IMR-90 (cell line): ENCODE measurements at regions not wholly inside any gene's neighbourhood (a gene's known extent, or its start where the extent isn't known, plus 50 kb on each side); places are given as distances from the start of the nearest gene placed in this dataset.

ENCODE experiments used
- ATAC-seq: fragments of 200-7000 bp; cut with Tn5 transposase; 2 replicates; pipeline ENCODE4 v1.9.1; 2020; ENCODE audit warnings: low read depth, mild to moderate bottlenecking, moderate library complexity
- BruUV-seq: library from RNA; stranded (reverse); fragments of 400-500 nt; replicated peaks from 2 replicates; lab custom pipeline; 2021; lab: Mats Ljungman, UMichigan
- CTCF ChIA-PET: fragments of 300-600 bp; formaldehyde crosslinking; extraction: SDS; loops from one replicate; lab custom pipeline; 2021; ENCODE audit warnings: antibody characterized with exemption; lab: Yijun Ruan, JAX
- POLR2A ChIA-PET: fragments of 300-600 bp; sonication (Branson Sonifier 250); formaldehyde crosslinking; loops from one replicate; lab custom pipeline; 2022; ENCODE audit warnings: antibody characterized with exemption; ENCODE audit not compliant: unreplicated experiment; lab: Charles Lee
- DNase-seq: peaks from one replicate; pipeline ENCODE4 v3.0.0; 2013
- H2AFZ ChIP-seq: replicated peaks from 2 replicates; pipeline ENCODE3; 2013; ENCODE audit warnings: low read length, mild to moderate bottlenecking; ENCODE audit not compliant: poor library complexity
- H2AK5ac ChIP-seq: 2 replicates; pipeline ENCODE4 v1.6.1; 2013; ENCODE audit warnings: low read depth, low read length, inconsistent platforms
- H2AK9ac ChIP-seq: replicated peaks from 2 replicates; pipeline ENCODE3; 2013; ENCODE audit warnings: mild to moderate bottlenecking, low read depth, low read length, moderate library complexity; ENCODE audit not compliant: poor library complexity
- H2BK120ac ChIP-seq: 2 replicates; pipeline ENCODE4 v1.6.1; 2013; ENCODE audit warnings: low read depth, low read length, inconsistent platforms
- H2BK15ac ChIP-seq: 3 replicates; pipeline ENCODE4 v1.6.1; 2013; ENCODE audit warnings: low read depth, low read length, inconsistent platforms
- H2BK20ac ChIP-seq: 2 replicates; pipeline ENCODE4 v1.6.1; 2013; ENCODE audit warnings: low read depth, mild to moderate bottlenecking, inconsistent platforms, low read length, moderate library complexity
- H2BK5ac ChIP-seq: 2 replicates; pipeline ENCODE4 v1.6.1; 2013; ENCODE audit warnings: mild to moderate bottlenecking, low read depth, low read length, inconsistent platforms; ENCODE audit not compliant: poor library complexity, severe bottlenecking
- H3K14ac ChIP-seq: replicated peaks from 2 replicates; pipeline ENCODE4 v1.6.1; 2013; ENCODE audit warnings: low read depth, low read length, inconsistent platforms
- H3K18ac ChIP-seq: 2 replicates; pipeline ENCODE4 v1.6.1; 2013; ENCODE audit warnings: low read depth, low read length, control low read depth
- H3K23ac ChIP-seq: 2 replicates; pipeline ENCODE4 v1.6.1; 2013; ENCODE audit warnings: low read depth, low read length, inconsistent platforms
- H3K27ac ChIP-seq: 2 replicates; pipeline ENCODE4 v1.5.1; 2013; ENCODE audit warnings: mild to moderate bottlenecking, control low read depth, low read length; ENCODE audit not compliant: insufficient read depth
- H3K27me3 ChIP-seq: 2 replicates; pipeline ENCODE4 v1.6.1; 2013; ENCODE audit warnings: low read length; ENCODE audit not compliant: control insufficient read depth, insufficient read depth
- H3K36me3 ChIP-seq: 2 replicates; pipeline ENCODE4 v1.6.1; 2013; ENCODE audit warnings: low read length, mixed read lengths; ENCODE audit not compliant: control insufficient read depth, insufficient read depth
- H3K4ac ChIP-seq: 2 replicates; pipeline ENCODE4 v1.6.1; 2013; ENCODE audit warnings: low read depth, low read length, inconsistent platforms
- H3K4me1 ChIP-seq: 2 replicates; pipeline ENCODE4 v1.6.1; 2013; ENCODE audit warnings: low read length, mixed read lengths; ENCODE audit not compliant: control insufficient read depth, insufficient read depth
- H3K4me2 ChIP-seq: 2 replicates; pipeline ENCODE4 v1.6.1; 2013; ENCODE audit warnings: low read depth, mild to moderate bottlenecking, control low read depth, low read length, moderate library complexity
- H3K4me3 ChIP-seq: 2 replicates; pipeline ENCODE4 v1.5.1; 2013; ENCODE audit warnings: low read depth, mild to moderate bottlenecking, control low read depth, low read length, moderate library complexity; ENCODE audit not compliant: insufficient read depth
- H3K56ac ChIP-seq: 2 replicates; pipeline ENCODE4 v1.6.1; 2013; ENCODE audit warnings: low read length, inconsistent platforms; ENCODE audit not compliant: insufficient read depth; ENCODE audit errors: extremely low read depth
- H3K79me1 ChIP-seq, 2 experiments: 2 replicates each; pipeline ENCODE4 v1.6.1; 2013; ENCODE audit warnings: low read length in 2 of 2, inconsistent platforms in 1 of 2, low read depth in 1 of 2
- H3K9ac ChIP-seq: 2 replicates; pipeline ENCODE4 v1.6.1; 2013; ENCODE audit warnings: low read depth, low read length, control low read depth
- H3K9me1 ChIP-seq: 2 replicates; pipeline ENCODE4 v1.6.1; 2013; ENCODE audit warnings: low read length, inconsistent platforms; ENCODE audit not compliant: insufficient read depth
- H3K9me3 ChIP-seq: 2 replicates; pipeline ENCODE4 v1.6.1; 2013; ENCODE audit warnings: low read length; ENCODE audit not compliant: control insufficient read depth, insufficient read depth
- H4K20me1 ChIP-seq: 2 replicates; pipeline ENCODE4 v1.6.1; 2013; ENCODE audit warnings: low read length, inconsistent platforms; ENCODE audit not compliant: insufficient read depth
- H4K5ac ChIP-seq: 2 replicates; pipeline ENCODE4 v1.6.1; 2013; ENCODE audit warnings: mild to moderate bottlenecking, low read depth, low read length, control low read depth
- H4K8ac ChIP-seq, 2 experiments: 2 replicates each; pipeline ENCODE4 v1.6.1; 2013; ENCODE audit warnings: low read depth in 2 of 2, low read length in 2 of 2, control low read depth in 1 of 2, inconsistent platforms in 1 of 2
- H4K91ac ChIP-seq: 2 replicates; pipeline ENCODE4 v1.6.1; 2013; ENCODE audit warnings: low read depth, low read length, inconsistent platforms; ENCODE audit not compliant: insufficient read depth
- CTCF ChIP-seq: conservative IDR thresholded peaks from 2 replicates; pipeline ENCODE4 v1.5.1; 2012; ENCODE audit warnings: mild to moderate bottlenecking, low read depth, low read length, improper control_type of control experiment
- RAD21 ChIP-seq: IDR thresholded peaks from 2 replicates; pipeline ENCODE4 v1.6.1; 2012; ENCODE audit warnings: low read length, improper control_type of control experiment
- RCOR1 ChIP-seq: IDR thresholded peaks from 2 replicates; pipeline ENCODE4 v1.6.1; 2012; ENCODE audit warnings: mild to moderate bottlenecking, low read length, improper control_type of control experiment; ENCODE audit not compliant: insufficient replicate concordance
- RFX5 ChIP-seq: IDR thresholded peaks from 2 replicates; pipeline ENCODE4 v1.8.0; 2012; ENCODE audit warnings: low read depth, mild to moderate bottlenecking, low read length, moderate library complexity
- WGBS, 2 experiments: methylation state at CpG; one replicate each; pipeline versions ENCODE4 v1.1.5 to v1.1.7; 2013; ENCODE audit warnings: missing lambda C conversion rate in 2 of 2; ENCODE audit not compliant: insufficient read length in 1 of 2; ENCODE audit errors: extremely low coverage in 2 of 2; 5-methylcytosine and 5-hydroxymethylcytosine counted together
- dilution Hi-C: fragments of 300-500 bp; cut with HindIII; formaldehyde crosslinking; loops from one replicate; pipeline ENCODE4 v1.14.3; 2018; ENCODE audit warnings: low sequenced_read_pairs; ENCODE audit not compliant: unreplicated experiment
- in situ Hi-C: fragments of 300-500 bp; cut with MboI; formaldehyde crosslinking; loops from 3 replicates; pipeline ENCODE4 v1.14.3; 2019; ENCODE audit warnings: low sequenced_read_pairs, inconsistent platforms, mixed read lengths
- intact Hi-C: fragments of 100-400 bp; cut with micrococcal nuclease; formaldehyde crosslinking; loops from 2 replicates; pipeline ENCODE4 v1.10.0; 2022

- H3K4me3 ChIP-seq = no peak overlapping the region
- no peaks in the 10 kb centered on the region for H3K9me1 ChIP-seq
- CTCF ChIA-PET = no interaction called here
- H3K56ac ChIP-seq = no peak overlapping the region
- POLR2A ChIA-PET = no interaction called here
- no peak overlapping the region for H4K91ac ChIP-seq
- H3K4me2 ChIP-seq = no peak overlapping the region
- no peaks in the 10 kb centered on the region for H4K20me1 ChIP-seq
- no peak overlapping the region for H2AK9ac ChIP-seq
- no peak overlapping the region for H3K18ac ChIP-seq
- H3K36me3 ChIP-seq = no peaks in the 10 kb centered on the region
- WGBS, 2 experiments = 23% methylated on average over 6 of the region's 11 CpGs; no CpG with 5 or more reads in 1 of the 2 experiments
- TF ChIP-seq CTCF (no peak), RCOR1 (no peak), RAD21 (no peak), RFX5 (no peak)
- H4K5ac ChIP-seq = no peak overlapping the region
- intact Hi-C loops (no loop called here), dilution Hi-C loops (no loop called here), in situ Hi-C loops (no loop called here)
- H2AK5ac ChIP-seq = no peak overlapping the region
- no peak overlapping the region for H3K14ac ChIP-seq
- H2BK15ac ChIP-seq = no peak overlapping the region
- no peak overlapping the region for H3K27ac ChIP-seq
- no peak overlapping the region for H3K4ac ChIP-seq
- H3K79me1 ChIP-seq = no peaks in the 10 kb centered on the region
- peaks cover 29% of the 10 kb centered on the region for H3K27me3 ChIP-seq
- no TSS peak for BruUV-seq
- no peak overlapping the region for H3K23ac ChIP-seq
- H3K9ac ChIP-seq = no peak overlapping the region
- ATAC-seq = no peak
- H3K9me3 ChIP-seq = peaks cover 2% of the 10 kb centered on the region; the same call in 1 of the 2 replicates
- H4K8ac ChIP-seq = no peak overlapping the region
- no peak overlapping the region for H2BK120ac ChIP-seq
- no peak overlapping the region for H2BK20ac ChIP-seq
- no peak overlapping the region for H2BK5ac ChIP-seq
- no peak overlapping the region for H2AFZ ChIP-seq
- H3K4me1 ChIP-seq = no peaks in the 10 kb centered on the region
- no peak for DNase-seq
Measured at GRCh38 chr17:79408251-79408650, 202.6 kb downstream of the RBFOX3 start.
